SU-DHL-6 (cell line): ENCODE measurements at regions not wholly inside any gene's neighbourhood (a gene's known extent, or its start where the extent isn't known, plus 50 kb on each side); places are given as distances from the start of the nearest gene placed in this dataset.

Source experiments
- CTCF ChIP-seq: fragments of 200-600 bp; sonication (generic); IDR thresholded peaks from one replicate; pipeline ENCODE4 v1.5.1; 2017; ENCODE audit warnings: antibody characterized with exemption, mild to moderate bottlenecking, low read length, moderate library complexity; ENCODE audit not compliant: insufficient read depth, poor library complexity, severe bottlenecking
- EZH2phosphoT487 ChIP-seq: fragments of 200-600 bp; sonication (generic), shearing (Covaris generic); conservative IDR thresholded peaks from 2 replicates; pipeline ENCODE4 v1.6.1; 2018; ENCODE audit warnings: mild to moderate bottlenecking, antibody characterized with exemption, low read length, moderate library complexity, mixed read lengths

- TF ChIP-seq CTCF (no peak), EZH2phosphoT487 (no peak)
These were observed 118.1 kb downstream of the TNFRSF13B start for GRCh38 chr17:16853661-16854320.
